NB4 (cell line): ENCODE measurements at regions not wholly inside any gene's neighbourhood (a gene's known extent, or its start where the extent isn't known, plus 50 kb on each side); places are given as distances from the start of the nearest gene placed in this dataset.

Experiments used
- POLR2A ChIP-seq: IDR thresholded peaks from 2 replicates; pipeline ENCODE4 v1.6.1; 2011; ENCODE audit warnings: mild to moderate bottlenecking; ENCODE audit not compliant: insufficient read length; ENCODE audit errors: extremely low read depth
- TF ChIP-seq, protein P1 (sequence below): IDR thresholded peaks from one replicate; pipeline ENCODE4 v1.5.1; 2012; ENCODE audit warnings: low read depth, low read length
- TF ChIP-seq, protein P2 (sequence below): IDR thresholded peaks from 2 replicates; pipeline ENCODE4 v1.6.1; 2011; ENCODE audit warnings: low read depth, low read length

DNA sequence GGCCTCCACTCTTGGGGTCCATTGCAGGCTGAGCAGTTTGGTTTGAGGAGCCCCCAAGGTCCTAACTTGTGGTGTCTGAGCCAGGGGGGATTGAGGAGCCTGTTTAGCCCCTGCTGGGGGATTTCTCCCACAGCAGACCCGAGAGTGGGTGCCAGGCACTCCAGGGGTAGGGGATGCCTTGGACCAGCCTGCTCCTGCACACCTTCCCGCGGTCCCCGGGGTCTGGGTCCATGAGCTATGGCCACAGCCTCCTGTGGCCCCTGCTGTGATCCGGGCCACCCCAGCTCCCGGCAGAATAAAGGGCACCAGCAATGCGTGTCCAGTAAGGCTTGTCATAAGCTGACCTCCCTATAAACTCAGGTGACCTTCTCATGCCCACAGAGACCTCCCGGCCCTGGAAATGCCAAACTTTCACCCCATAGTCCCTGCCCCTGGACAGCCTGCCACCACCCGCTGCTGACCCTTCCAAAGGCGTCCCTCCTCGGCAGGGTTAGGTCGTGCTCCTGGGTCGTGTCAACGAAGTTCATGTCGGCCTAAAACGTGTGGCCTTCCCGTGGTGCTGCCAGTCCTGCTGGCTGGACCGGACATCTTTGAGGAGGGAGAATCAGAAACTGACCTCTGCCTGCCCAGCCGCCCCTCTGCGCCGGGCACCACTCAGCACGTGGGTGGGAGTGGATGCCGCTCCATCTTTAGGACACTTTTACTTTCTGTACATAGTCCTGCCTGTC, 137.6 kb downstream of the MRPL36 start:
- TF ChIP-seq, protein P1, sequence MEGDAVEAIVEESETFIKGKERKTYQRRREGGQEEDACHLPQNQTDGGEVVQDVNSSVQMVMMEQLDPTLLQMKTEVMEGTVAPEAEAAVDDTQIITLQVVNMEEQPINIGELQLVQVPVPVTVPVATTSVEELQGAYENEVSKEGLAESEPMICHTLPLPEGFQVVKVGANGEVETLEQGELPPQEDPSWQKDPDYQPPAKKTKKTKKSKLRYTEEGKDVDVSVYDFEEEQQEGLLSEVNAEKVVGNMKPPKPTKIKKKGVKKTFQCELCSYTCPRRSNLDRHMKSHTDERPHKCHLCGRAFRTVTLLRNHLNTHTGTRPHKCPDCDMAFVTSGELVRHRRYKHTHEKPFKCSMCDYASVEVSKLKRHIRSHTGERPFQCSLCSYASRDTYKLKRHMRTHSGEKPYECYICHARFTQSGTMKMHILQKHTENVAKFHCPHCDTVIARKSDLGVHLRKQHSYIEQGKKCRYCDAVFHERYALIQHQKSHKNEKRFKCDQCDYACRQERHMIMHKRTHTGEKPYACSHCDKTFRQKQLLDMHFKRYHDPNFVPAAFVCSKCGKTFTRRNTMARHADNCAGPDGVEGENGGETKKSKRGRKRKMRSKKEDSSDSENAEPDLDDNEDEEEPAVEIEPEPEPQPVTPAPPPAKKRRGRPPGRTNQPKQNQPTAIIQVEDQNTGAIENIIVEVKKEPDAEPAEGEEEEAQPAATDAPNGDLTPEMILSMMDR = no peak
- TF ChIP-seq, protein P2, sequence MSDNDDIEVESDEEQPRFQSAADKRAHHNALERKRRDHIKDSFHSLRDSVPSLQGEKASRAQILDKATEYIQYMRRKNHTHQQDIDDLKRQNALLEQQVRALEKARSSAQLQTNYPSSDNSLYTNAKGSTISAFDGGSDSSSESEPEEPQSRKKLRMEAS = no peak
- no peak for TF ChIP-seq POLR2A
